ENCODE measurements at regions not wholly inside any gene's neighbourhood (a gene's known extent, or its start where the extent isn't known, plus 50 kb on each side); places are given as distances from the start of the nearest gene placed in this dataset.
"Not testable (repeated sequence)": the region's sequence is repeated elsewhere in the genome, so short reads cannot be mapped to it uniquely, and the experiment has no call there.

- DNase-seq (ENCODE audit: low spot score): no peak
These were observed 81.7 kb upstream of the RALGPS2 start for GRCh38 chr1:178643349-178643748.

GRCh38 chr1:178643831-178644230, 81.2 kb upstream of the RALGPS2 start:
- no peak for DNase-seq (ENCODE audit: low spot score)

GRCh38 chr1:178644308-178645120, 80.5 kb upstream of the RALGPS2 start:
- DNase-seq (ENCODE audit: low spot score): peak; percentile 77

- no peak for DNase-seq (ENCODE audit: low spot score)
These were observed 79.8 kb upstream of the RALGPS2 start for GRCh38 chr1:178645157-178645807.

- no peak for DNase-seq (ENCODE audit: low spot score)
These were observed 79.2 kb upstream of the RALGPS2 start for GRCh38 chr1:178645808-178646200.

GRCh38 chr1:178646821-178647220, 78.2 kb upstream of the RALGPS2 start:
- DNase-seq (ENCODE audit: low spot score): no peak

- DNase-seq (ENCODE audit: low spot score): no peak
These were observed 76.9 kb upstream of the RALGPS2 start for GRCh38 chr1:178648151-178648550.

- DNase-seq (ENCODE audit: low spot score): no peak
These were observed 75.3 kb upstream of the RALGPS2 start for GRCh38 chr1:178649582-178650350.

- DNase-seq (ENCODE audit: low spot score): peak; percentile 93
These were observed 74.0 kb upstream of the RALGPS2 start for GRCh38 chr1:178650934-178651511.

GRCh38 chr1:178651742-178652141, 73.3 kb upstream of the RALGPS2 start:
- DNase-seq (ENCODE audit: low spot score): no peak

- DNase-seq (ENCODE audit: low spot score): no peak
These were observed 72.2 kb upstream of the RALGPS2 start for GRCh38 chr1:178652506-178653490.

- DNase-seq (ENCODE audit: low spot score): no peak
These were observed 65.2 kb upstream of the RALGPS2 start for GRCh38 chr1:178659789-178660208.

- DNase-seq (ENCODE audit: low spot score): no peak
These were observed 64.6 kb upstream of the RALGPS2 start for GRCh38 chr1:178660461-178660860.

- no peak for DNase-seq (ENCODE audit: low spot score)
These were observed 60.8 kb upstream of the RALGPS2 start for GRCh38 chr1:178664278-178664677.

GRCh38 chr1:178665579-178665978, 59.5 kb upstream of the RALGPS2 start:
- no peak for DNase-seq (ENCODE audit: low spot score)

GRCh38 chr1:178666891-178667290, 58.2 kb upstream of the RALGPS2 start:
- not testable (repeated sequence) for DNase-seq (ENCODE audit: low spot score)

- DNase-seq (ENCODE audit: low spot score): no peak
These were observed 52.6 kb upstream of the RALGPS2 start for GRCh38 chr1:178672434-178672833.

GRCh38 chr1:178674559-178674958, 50.5 kb upstream of the RALGPS2 start:
- not testable (repeated sequence) for DNase-seq (ENCODE audit: low spot score)
